ENCODE measurements at regions not wholly inside any gene's neighbourhood (a gene's known extent, or its start where the extent isn't known, plus 50 kb on each side); places are given as distances from the start of the nearest gene placed in this dataset.
"Not testable (repeated sequence)": the region's sequence is repeated elsewhere in the genome, so short reads cannot be mapped to it uniquely, and the experiment has no call there.

- no peak for DNase-seq
Measured at GRCh38 chr4:189809241-189809735, 131.4 kb upstream of the FRG1 start.

GRCh38 chr4:189809839-189810238, 130.8 kb upstream of the FRG1 start:
- no peak for DNase-seq

GRCh38 chr4:189810318-189811181, 130.1 kb upstream of the FRG1 start:
- not testable (repeated sequence) for DNase-seq

DNA sequence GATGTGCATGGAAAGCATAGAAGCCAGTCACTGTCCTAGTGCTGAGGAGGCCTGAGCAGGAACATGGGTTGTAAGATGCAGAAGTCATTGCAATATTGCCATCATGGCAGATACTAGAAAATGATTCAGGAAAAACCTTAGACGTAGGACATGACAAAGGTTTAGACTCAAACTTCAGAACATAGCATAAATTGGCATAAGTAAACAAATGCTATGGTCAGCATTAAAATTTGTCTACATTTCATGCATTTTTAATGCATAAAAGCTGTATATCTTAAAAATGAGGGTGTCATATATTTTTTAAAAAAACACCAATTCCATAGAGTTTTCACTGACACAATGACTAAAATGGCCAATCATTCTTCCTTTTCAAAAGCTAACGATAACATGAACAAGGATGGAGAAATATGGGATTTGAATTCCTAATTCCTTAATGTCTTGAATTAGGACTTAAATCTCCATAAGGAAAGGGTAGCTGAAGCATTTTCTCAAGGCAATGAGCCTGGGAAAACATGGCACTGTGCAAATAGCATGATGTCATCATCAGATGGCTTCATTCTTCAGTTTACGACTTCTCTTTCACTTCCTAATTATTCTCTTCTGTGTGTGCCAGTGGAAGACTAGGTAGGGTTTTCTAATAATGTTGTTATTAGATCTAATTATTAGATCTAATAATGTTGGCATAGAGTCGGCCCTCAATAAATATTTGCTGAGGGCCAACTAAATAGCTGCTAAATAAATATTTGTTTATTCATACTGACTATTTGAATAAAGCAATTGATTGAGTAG, 125.1 kb upstream of the FRG1 start:
- DNase-seq = no peak

- DNase-seq = no peak
Measured at GRCh38 chr4:189822326-189822725, 118.3 kb upstream of the FRG1 start.

GRCh38 chr4:189823591-189823990, 117.1 kb upstream of the FRG1 start:
- no peak for DNase-seq

- no peak for DNase-seq
Measured at GRCh38 chr4:189825466-189825865, 115.2 kb upstream of the FRG1 start.

DNA sequence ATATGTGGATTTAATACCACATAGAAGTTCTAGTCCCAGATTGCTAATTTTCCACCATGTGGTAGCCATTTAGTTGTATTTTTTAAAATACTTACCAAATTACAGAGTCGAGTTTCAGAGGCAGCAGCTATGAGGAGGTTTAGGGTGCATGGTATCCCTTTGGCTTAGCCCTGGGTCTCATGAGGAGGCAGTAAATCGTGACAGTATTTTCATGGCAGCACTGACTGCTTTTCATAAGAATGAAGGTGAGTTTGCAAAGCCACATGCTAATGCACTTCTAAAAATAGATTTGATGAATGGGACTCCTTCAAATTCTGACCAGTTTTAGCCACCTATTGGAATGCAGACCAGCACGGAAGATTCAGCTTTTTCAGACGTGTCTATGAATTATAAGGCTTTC, 114.0 kb upstream of the FRG1 start:
- no peak for DNase-seq

- no peak for DNase-seq
Measured at GRCh38 chr4:189828081-189828697, 112.5 kb upstream of the FRG1 start.

GRCh38 chr4:189832528-189832927, 108.1 kb upstream of the FRG1 start:
- DNase-seq = no peak

- no peak for DNase-seq
Measured at GRCh38 chr4:189834616-189835015, 106.1 kb upstream of the FRG1 start.

GRCh38 chr4:189835505-189835904, 105.2 kb upstream of the FRG1 start:
- no peak for DNase-seq

DNA sequence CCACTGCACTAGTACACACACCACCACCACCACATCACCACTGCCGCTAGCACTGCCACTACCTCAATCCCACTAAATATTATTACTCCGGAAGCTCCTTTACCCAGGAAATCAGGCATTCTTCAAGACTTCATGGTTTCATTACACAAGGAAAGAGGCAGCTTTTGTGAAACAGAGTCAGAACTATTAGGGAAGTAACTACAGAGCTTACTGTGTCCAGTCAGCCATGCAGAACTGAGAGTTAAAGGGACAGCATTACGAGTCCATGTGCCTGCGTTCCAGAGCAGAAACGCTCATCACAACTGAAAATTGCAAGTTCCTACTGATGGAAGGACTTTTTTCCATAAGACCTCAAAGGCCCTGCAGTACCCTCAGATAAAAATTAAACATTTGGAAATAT, 103.2 kb upstream of the FRG1 start:
- DNase-seq = no peak

DNA sequence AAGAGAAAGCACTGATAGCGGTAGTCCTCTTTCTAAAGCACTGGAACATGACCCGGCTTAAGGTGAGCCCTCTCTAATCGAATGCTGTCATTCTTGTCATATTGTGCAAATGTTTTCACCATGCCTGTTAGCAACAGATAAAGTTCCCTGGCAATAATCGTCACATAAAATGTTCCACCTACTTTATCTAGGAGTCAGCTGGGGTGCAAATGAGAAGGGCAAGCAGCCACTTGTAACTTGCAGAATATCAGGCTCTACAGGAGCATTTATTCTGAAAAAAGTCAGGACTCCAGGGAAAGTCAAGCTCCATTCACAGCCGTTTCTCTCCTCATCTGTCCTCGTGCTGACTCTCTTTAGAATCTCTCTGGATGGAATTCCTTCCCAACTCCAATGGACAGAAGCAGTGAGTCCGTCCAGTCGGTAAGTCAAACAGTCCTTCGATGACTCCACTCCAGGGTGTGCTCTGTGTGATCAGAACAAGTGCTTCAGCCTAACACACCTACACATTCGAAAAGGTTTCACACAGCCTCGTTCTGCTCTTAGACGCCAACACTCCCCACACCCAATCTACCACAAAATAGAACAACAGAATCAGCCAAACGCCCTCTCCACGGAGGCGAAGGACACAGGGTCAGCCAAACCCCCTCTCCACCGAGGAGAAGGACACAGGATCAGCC, 101.7 kb upstream of the FRG1 start:
- no peak for DNase-seq

DNA sequence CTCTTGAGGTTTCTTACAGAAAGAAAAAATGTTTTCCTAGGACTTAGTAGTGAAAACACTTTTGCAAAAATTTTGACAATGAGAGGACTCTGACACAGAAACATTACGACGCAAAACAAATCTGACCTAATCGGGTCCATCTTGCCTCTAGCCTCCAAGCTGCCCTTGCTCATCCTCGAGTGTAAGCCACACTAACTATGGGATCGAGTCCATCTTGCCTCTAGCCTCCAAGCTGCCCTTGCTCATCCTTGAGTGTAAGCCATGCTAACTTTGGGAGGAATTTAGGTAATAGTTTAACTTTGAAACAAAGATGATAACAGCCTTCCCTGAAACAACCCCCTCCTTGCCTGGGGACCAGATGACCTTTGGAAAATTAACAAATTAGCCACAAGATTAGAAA, 100.3 kb upstream of the FRG1 start:
- DNase-seq = no peak

DNA sequence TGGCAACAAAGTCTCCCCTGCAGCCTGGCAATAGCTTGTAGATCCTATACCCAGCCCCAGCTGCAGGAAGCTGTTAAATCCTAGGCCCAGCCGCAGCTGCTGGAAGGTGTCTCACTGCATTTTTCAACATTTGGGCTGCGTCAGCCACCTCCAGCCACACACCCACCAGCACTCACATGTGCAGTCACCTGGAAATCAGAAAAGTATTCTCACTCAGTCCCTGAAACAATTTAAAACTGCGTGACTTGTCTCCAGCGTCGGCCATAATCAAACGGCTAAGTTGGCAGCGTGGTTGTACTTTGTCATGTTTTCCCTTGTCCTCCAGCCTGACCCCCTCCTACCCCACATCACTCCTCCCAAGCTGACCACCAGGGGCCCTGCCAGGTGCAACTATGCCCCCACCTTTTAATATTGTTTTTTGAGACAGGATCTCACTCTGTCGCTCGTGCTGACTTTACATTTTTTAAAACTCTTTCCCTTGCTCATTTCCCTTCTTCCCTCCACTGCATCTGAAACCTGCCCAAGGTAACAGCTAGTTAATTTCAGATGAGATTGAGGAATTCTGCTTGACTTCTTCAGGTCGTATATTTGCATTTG, 97.2 kb upstream of the FRG1 start:
- DNase-seq = no peak

DNA sequence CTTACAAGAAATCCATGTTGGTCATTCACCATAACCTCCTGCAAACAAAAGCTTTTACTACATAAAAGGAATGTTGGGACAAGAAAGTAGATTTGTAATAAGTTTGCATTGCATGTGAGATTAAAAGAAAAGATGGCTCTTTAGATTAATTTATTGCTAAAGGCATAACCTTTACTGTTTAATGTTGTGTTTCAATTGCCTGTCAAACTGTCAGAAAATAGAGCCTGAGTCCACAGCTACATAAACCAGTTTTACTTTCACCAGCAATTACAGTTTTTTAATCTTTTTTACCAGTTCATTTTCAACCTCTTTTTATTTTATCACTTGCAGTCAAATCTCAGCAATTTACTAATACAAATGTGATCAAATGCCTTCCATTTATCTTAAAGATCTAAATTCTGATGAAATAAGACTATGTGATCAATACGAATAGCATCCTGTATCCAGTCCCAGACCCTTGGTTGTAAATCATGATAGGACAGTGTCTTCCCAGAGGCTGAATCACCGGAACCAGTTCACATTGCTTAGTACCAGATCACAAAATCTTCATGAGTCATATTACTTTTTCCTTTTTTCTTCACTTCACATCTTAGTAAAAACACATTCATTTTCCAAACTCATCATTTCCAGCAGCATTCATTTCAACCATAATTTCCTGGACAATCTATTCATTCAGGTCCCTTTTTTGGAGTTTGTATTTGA, 95.4 kb upstream of the FRG1 start:
- DNase-seq = no peak

GRCh38 chr4:189846094-189846493, 94.6 kb upstream of the FRG1 start:
- DNase-seq = not testable (repeated sequence)

GRCh38 chr4:189846608-189847007, 94.1 kb upstream of the FRG1 start:
- DNase-seq = not testable (repeated sequence)

DNA sequence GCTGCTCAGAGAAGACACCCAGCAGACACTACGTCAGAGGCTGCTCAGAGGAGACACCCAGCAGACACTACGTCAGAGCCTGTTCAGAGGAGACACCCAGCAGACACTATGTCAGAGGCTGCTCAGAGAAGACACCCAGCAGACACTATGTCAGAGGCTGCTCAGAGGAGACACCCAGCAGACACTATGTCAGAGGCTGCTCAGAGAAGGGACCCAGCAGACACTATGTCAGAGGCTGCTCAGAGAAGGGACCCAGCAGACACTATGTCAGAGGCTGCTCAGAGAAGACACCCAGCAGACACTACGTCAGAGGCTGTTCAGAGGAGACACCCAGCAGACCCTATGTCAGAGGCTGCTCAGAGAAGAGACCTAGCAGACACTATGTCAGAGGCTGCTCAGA, 92.0 kb upstream of the FRG1 start:
- not testable (repeated sequence) for DNase-seq

DNA sequence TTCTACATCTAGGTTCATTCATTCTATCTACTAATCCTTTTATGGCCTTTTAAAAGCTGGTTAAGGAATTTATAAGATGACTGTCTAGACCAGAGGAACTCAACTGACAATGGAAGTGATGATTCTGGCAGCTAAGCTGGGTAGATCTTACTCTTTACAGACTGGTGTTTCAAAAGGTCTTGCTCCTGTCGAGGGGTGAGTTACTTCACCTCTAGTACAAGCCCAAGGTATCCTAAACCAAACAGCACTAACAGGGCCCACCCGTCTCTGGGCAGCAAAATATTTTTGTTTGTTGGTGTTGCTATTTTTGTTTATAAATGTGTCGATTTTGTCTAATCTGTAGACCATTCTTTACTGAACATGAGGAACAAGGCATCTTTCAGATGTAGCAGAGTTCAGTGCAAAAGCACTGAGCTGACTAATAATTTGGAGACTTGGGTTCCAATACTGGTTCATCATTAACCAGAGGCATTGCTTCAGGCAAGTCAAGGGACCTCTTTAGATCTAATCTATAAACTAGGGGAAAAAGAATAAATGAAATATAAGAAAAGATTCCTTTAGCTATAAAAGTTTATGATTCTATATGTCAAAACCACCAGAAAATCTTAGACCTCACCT, 90.3 kb upstream of the FRG1 start:
- no peak for DNase-seq
